Upper lobe of right lung (tissue), 1 donor: ENCODE measurements at regions not wholly inside any gene's neighbourhood (a gene's known extent, or its start where the extent isn't known, plus 50 kb on each side); places are given as distances from the start of the nearest gene placed in this dataset.

Experiments used
- ATAC-seq: fragments of 200-7000 bp; cut with Tn5 transposase; one replicate; pipeline ENCODE4 v1.9.1; 2020; ENCODE audit warnings: mild to moderate bottlenecking, moderate library complexity
- DNase-seq: peaks from one replicate; pipeline ENCODE4 v3.0.0-alpha.2; 2020
- H3K27ac ChIP-seq: fragments of 200-600 bp; one replicate; pipeline ENCODE4 v1.8.0; 2022
- H3K27me3 ChIP-seq: fragments of 200-600 bp; one replicate; pipeline ENCODE4 v1.8.0; 2022; ENCODE audit warnings: mild to moderate bottlenecking
- H3K36me3 ChIP-seq: fragments of 200-600 bp; one replicate; pipeline ENCODE4 v1.8.0; 2022
- H3K4me1 ChIP-seq: fragments of 200-600 bp; one replicate; pipeline ENCODE4 v1.8.0; 2022
- H3K4me3 ChIP-seq: fragments of 200-600 bp; one replicate; pipeline ENCODE4 v1.8.0; 2022; ENCODE audit warnings: mild to moderate bottlenecking
- H3K9me3 ChIP-seq: fragments of 200-600 bp; one replicate; pipeline ENCODE4 v1.8.0; 2022
- CTCF ChIP-seq: fragments of 200-600 bp; IDR thresholded peaks from one replicate; pipeline ENCODE4 v1.8.0; 2022; ENCODE audit warnings: antibody characterized with exemption
- intact Hi-C: fragments of 100-400 bp; cut with DNase I; formaldehyde crosslinking; loops from one replicate; pipeline ENCODE4 v1.11.0; 2022
- donor health status: DM: no; HTN: yes; CAD: no; lungs with severe emphysema.

- no peaks in the 10 kb centered on the region for H3K9me3 ChIP-seq
- intact Hi-C loops, result no loop called here
- H3K27me3 ChIP-seq, result no peaks in the 10 kb centered on the region
- DNase-seq (no peak), ATAC-seq (no peak)
- no peak overlapping the region for H3K27ac ChIP-seq
- H3K4me3 ChIP-seq, result no peak overlapping the region
- TF ChIP-seq CTCF, result no peak
- H3K36me3 ChIP-seq, result no peaks in the 10 kb centered on the region
- no peaks in the 10 kb centered on the region for H3K4me1 ChIP-seq
Observed at GRCh38 chr1:182305861-182306260, 85.7 kb downstream of the GLUL start.

- H3K4me1 ChIP-seq, result peaks cover 5% of the 10 kb centered on the region
- no peaks in the 10 kb centered on the region for H3K27me3 ChIP-seq
- H3K4me3 ChIP-seq, result no peak overlapping the region
- no peaks in the 10 kb centered on the region for H3K9me3 ChIP-seq
- no peak overlapping the region for H3K27ac ChIP-seq
- H3K36me3 ChIP-seq, result no peaks in the 10 kb centered on the region
- no peak for DNase-seq
- intact Hi-C loops, result no loop called here
- no peak for TF ChIP-seq CTCF
- ATAC-seq, result no peak
Observed at GRCh38 chr1:182304627-182305026, 87.0 kb downstream of the GLUL start.

GRCh38 chr1:182304218-182304617 is 87.4 kb downstream of the GLUL start:
- DNase-seq (no peak), ATAC-seq (no peak)
- intact Hi-C loops, result no loop called here

GRCh38 chr1:182303778-182304177 is 87.8 kb downstream of the GLUL start:
- Histone ChIP-seq H3K4me3 (no peak overlapping the region), H3K9me3 (no peaks in the 10 kb centered on the region), H3K4me1 (peaks cover 5% of the 10 kb centered on the region), H3K27me3 (no peaks in the 10 kb centered on the region), H3K27ac (no peak overlapping the region), H3K36me3 (no peaks in the 10 kb centered on the region)
- no peak for TF ChIP-seq CTCF
- DNase-seq, result no peak
- intact Hi-C loops, result no loop called here
- no peak for ATAC-seq

More at GRCh38 chr1:182304218-182304617, 87.4 kb downstream of the GLUL start:
- H3K27me3 ChIP-seq, result no peaks in the 10 kb centered on the region
- no peak overlapping the region for H3K27ac ChIP-seq
- no peaks in the 10 kb centered on the region for H3K36me3 ChIP-seq
- no peak overlapping the region for H3K4me3 ChIP-seq
- TF ChIP-seq CTCF, result no peak
- H3K9me3 ChIP-seq, result no peaks in the 10 kb centered on the region
- H3K4me1 ChIP-seq, result peaks cover 5% of the 10 kb centered on the region

GRCh38 chr1:182301467-182302198 is 90.0 kb downstream of the GLUL start:
- H3K36me3 ChIP-seq, result no peaks in the 10 kb centered on the region
- TF ChIP-seq CTCF, result no peak
- no peaks in the 10 kb centered on the region for H3K27me3 ChIP-seq
- DNase-seq (no peak), ATAC-seq (peak; percentile 65)
- peaks cover 5% of the 10 kb centered on the region for H3K4me1 ChIP-seq
- no peak overlapping the region for H3K4me3 ChIP-seq
- no peaks in the 10 kb centered on the region for H3K9me3 ChIP-seq
- intact Hi-C loops, result no loop called here
- no peak overlapping the region for H3K27ac ChIP-seq

GRCh38 chr1:182301026-182301436 is 90.6 kb downstream of the GLUL start:
- TF ChIP-seq CTCF, result no peak
- Histone ChIP-seq H3K36me3 (no peaks in the 10 kb centered on the region), H3K27ac (no peak overlapping the region), H3K27me3 (no peaks in the 10 kb centered on the region), H3K4me1 (peaks cover 5% of the 10 kb centered on the region), H3K4me3 (no peak overlapping the region), H3K9me3 (no peaks in the 10 kb centered on the region)
- intact Hi-C loops, result no loop called here
- DNase-seq, result no peak
- no peak for ATAC-seq
